ENCODE measurements at regions not wholly inside any gene's neighbourhood (a gene's known extent, or its start where the extent isn't known, plus 50 kb on each side); places are given as distances from the start of the nearest gene placed in this dataset.

DNA sequence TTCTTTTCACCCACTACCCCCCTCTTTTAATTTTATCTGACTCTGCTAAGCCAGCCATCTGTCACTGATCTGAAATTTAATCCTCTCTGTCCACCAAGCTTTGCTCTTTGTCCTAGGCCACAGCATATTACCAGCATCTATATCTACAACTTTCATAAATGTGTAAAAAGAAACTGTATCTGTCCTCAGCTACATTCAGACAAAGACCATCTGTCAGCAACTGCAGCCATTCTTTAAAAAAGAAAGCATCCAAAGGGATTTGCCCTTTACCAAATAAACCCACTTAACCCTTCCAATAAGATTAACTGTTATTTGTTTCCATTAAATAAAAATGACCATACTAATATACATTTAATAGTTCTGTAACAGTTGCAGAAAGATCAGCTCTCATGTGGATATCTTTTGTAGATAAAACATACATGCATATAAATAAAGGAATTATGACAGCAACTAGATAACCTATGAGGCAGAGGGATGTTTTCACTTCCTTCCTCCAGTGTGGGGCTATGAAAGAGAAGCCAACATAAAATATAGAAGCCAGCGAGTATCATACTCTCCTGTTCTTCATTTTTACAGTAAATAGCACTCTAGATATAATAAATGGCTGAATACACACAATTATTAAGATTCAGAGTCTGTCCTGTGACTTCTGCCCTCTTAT, 602.5 kb upstream of the SALL1 start:
- Histone ChIP-seq H3F3A (ENCODE audit: insufficient read depth, low read depth) (no peaks in the 10 kb centered on the region), H3K27me3 (ENCODE audit: insufficient read depth, low read depth) (peaks cover 46% of the 10 kb centered on the region), H3K27ac (no peak overlapping the region), H3K4me1 (replicated peaks; ENCODE audit: insufficient read depth) (no peaks in the 10 kb centered on the region), H3K79me2 (ENCODE audit: low read depth) (no peaks in the 10 kb centered on the region), H3K9me2 (ENCODE audit: insufficient read depth) (no peaks in the 10 kb centered on the region), H3K4me2 (no peak overlapping the region), H3K36me3 (ENCODE audit: low read depth) (no peaks in the 10 kb centered on the region), H4K20me1 (ENCODE audit: insufficient read depth) (no peaks in the 10 kb centered on the region), H2AFZ (no peak overlapping the region), H3K9me3 (ENCODE audit: insufficient read depth, low read depth) (no peaks in the 10 kb centered on the region), H3K4me3 (no peak overlapping the region)
- TF ChIP-seq EZH2 (IDR thresholded peaks at IDR 0.05; ENCODE audit: low read depth) (no peak), CTCF (conservative IDR thresholded peaks at IDR 0.05) (no peak)
- POLR2A ChIA-PET (ENCODE audit: unreplicated experiment) = no interaction called here
- intact Hi-C loops (cut with micrococcal nuclease; ENCODE audit: unreplicated experiment) = no loop called here
- CTCF ChIA-PET = no interaction called here
- DNase-seq = no peak
- BruUV-seq (replicated peaks) = no TSS peak

- Histone ChIP-seq H3K36me3 (ENCODE audit: low read depth) (no peaks in the 10 kb centered on the region), H3K9me2 (ENCODE audit: insufficient read depth) (no peaks in the 10 kb centered on the region), H3K4me1 (replicated peaks; ENCODE audit: insufficient read depth) (no peaks in the 10 kb centered on the region), H2AFZ (no peak overlapping the region), H3K27ac (no peak overlapping the region), H3K27me3 (ENCODE audit: insufficient read depth, low read depth) (peaks cover 38% of the 10 kb centered on the region), H3K79me2 (ENCODE audit: low read depth) (no peaks in the 10 kb centered on the region), H3K9me3 (ENCODE audit: insufficient read depth, low read depth) (no peaks in the 10 kb centered on the region), H3K4me2 (no peak overlapping the region), H3F3A (ENCODE audit: insufficient read depth, low read depth) (no peaks in the 10 kb centered on the region), H4K20me1 (ENCODE audit: insufficient read depth) (no peaks in the 10 kb centered on the region), H3K4me3 (no peak overlapping the region)
- TF ChIP-seq EZH2 (IDR thresholded peaks at IDR 0.05; ENCODE audit: low read depth) = no peak
- no peak for TF ChIP-seq CTCF (conservative IDR thresholded peaks at IDR 0.05)
- intact Hi-C loops (cut with micrococcal nuclease; ENCODE audit: unreplicated experiment) = no loop called here
- BruUV-seq (replicated peaks) = no TSS peak
- ChIA-PET POLR2A (ENCODE audit: unreplicated experiment) (no interaction called here), CTCF (no interaction called here)
- no peak for DNase-seq
Measured at GRCh38 chr16:51752438-51752995, 601.4 kb upstream of the SALL1 start.

- Histone ChIP-seq H3K4me3 (no peak overlapping the region), H3K4me2 (no peak overlapping the region), H3K27ac (no peak overlapping the region), H3K9me3 (ENCODE audit: insufficient read depth, low read depth) (no peaks in the 10 kb centered on the region), H4K20me1 (ENCODE audit: insufficient read depth) (no peaks in the 10 kb centered on the region), H3F3A (ENCODE audit: insufficient read depth, low read depth) (no peaks in the 10 kb centered on the region), H3K9me2 (ENCODE audit: insufficient read depth) (no peaks in the 10 kb centered on the region), H2AFZ (no peak overlapping the region), H3K27me3 (ENCODE audit: insufficient read depth, low read depth) (peaks cover 10% of the 10 kb centered on the region; the same call in 1 of the 2 replicates), H3K79me2 (ENCODE audit: low read depth) (no peaks in the 10 kb centered on the region), H3K4me1 (replicated peaks; ENCODE audit: insufficient read depth) (no peaks in the 10 kb centered on the region), H3K36me3 (ENCODE audit: low read depth) (no peaks in the 10 kb centered on the region)
- DNase-seq = no peak
- intact Hi-C loops (cut with micrococcal nuclease; ENCODE audit: unreplicated experiment) = no loop called here
- ChIA-PET POLR2A (ENCODE audit: unreplicated experiment) (no interaction called here), CTCF (no interaction called here)
- no peak for TF ChIP-seq EZH2 (IDR thresholded peaks at IDR 0.05; ENCODE audit: low read depth)
- no peak for TF ChIP-seq CTCF (conservative IDR thresholded peaks at IDR 0.05)
- no TSS peak for BruUV-seq (replicated peaks)
Measured at GRCh38 chr16:51747329-51747728, 596.3 kb upstream of the SALL1 start.
